ENCODE measurements at regions not wholly inside any gene's neighbourhood (a gene's known extent, or its start where the extent isn't known, plus 50 kb on each side); places are given as distances from the start of the nearest gene placed in this dataset.

- Histone ChIP-seq H3K79me2 (ENCODE audit: control insufficient read depth, insufficient read depth, low read length, poor library complexity) (peaks cover 2% of the 10 kb centered on the region), H3K4me3 (ENCODE audit: low read depth, low read length) (no peak overlapping the region), H3K36me3 (ENCODE audit: control insufficient read depth in 1 of 2, insufficient read depth in 2 of 2, low read length in 2 of 2) (no peaks in the 10 kb centered on the region), H3K18ac (ENCODE audit: low read length) (peak overlapping the region; percentile 36), H3K4me2 (ENCODE audit: low read length) (no peak overlapping the region), H2BK12ac (ENCODE audit: low read length) (peak overlapping the region; percentile 97), H4K12ac (ENCODE audit: low read depth, low read length) (peak overlapping the region; percentile 52), H3K27me3 (ENCODE audit: insufficient read depth, low read length) (no peaks in the 10 kb centered on the region), H2AK5ac (ENCODE audit: low read length) (peak overlapping the region; percentile 93), H3K4ac (ENCODE audit: low read depth, low read length) (peak overlapping the region; percentile 9), H2BK5ac (ENCODE audit: low read depth, low read length, poor library complexity) (peak overlapping the region; percentile 88), H3K27ac (ENCODE audit: low read depth, low read length) (peak overlapping the region; percentile 45), H3K9ac (ENCODE audit: low read length) (no peak overlapping the region), H2AFZ (ENCODE audit: insufficient read depth, low read length, poor library complexity) (no peak overlapping the region), H3K4me1 (ENCODE audit: control insufficient read depth in 1 of 2, insufficient read depth in 2 of 2, low read length in 2 of 2) (peaks cover 6 to 15% of the 10 kb centered on the region in 2 experiments), H3K23ac (ENCODE audit: low read length) (no peak overlapping the region), H4K8ac (ENCODE audit: low read depth, low read length) (peak overlapping the region; percentile 76), H4K91ac (ENCODE audit: low read depth, low read length) (peak overlapping the region; percentile 94), H3K14ac (ENCODE audit: low read length) (peak overlapping the region; percentile 36), H2BK120ac (ENCODE audit: insufficient read depth, low read length, poor library complexity) (peak overlapping the region; percentile 79), H3K79me1 (ENCODE audit: low read length) (peaks cover 45% of the 10 kb centered on the region), H3K9me3 (ENCODE audit: insufficient read depth, low read depth, low read length) (no peaks in the 10 kb centered on the region)
- no CpG with 5 or more reads among the region's 4 CpGs for WGBS (ENCODE audit: extremely low coverage, insufficient coverage, insufficient read length)
- no peak for DNase-seq
Observed at GRCh38 chr2:237258615-237259014, 155.3 kb downstream of the COL6A3 start.

DNA sequence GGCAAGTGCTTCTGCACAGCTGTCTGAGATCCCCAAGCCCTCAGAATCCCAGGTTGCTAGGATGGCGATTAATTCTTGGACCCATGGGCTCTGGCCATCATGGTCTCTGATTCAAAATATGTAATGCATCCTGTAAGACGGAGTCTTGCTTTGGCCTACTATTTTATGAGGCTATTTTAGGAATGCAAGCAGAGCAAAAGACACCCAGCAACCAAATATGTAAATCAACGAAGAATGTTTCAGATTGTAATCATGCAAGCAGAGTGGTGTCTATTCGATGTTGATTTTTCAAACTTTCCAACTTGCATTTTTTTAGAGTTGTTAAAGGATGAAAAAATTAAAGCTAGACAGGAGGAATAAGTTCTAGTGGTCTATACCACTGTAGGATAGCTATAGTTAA is 154.8 kb downstream of the COL6A3 start:
- peak overlapping the region; percentile 94 for H4K91ac ChIP-seq (ENCODE audit: low read depth, low read length)
- peak overlapping the region; percentile 76 for H4K8ac ChIP-seq (ENCODE audit: low read depth, low read length)
- peak overlapping the region; percentile 36 for H3K18ac ChIP-seq (ENCODE audit: low read length)
- no peak overlapping the region for H3K23ac ChIP-seq (ENCODE audit: low read length)
- no peak overlapping the region for H3K4me3 ChIP-seq (ENCODE audit: low read depth, low read length)
- H3K4ac ChIP-seq (ENCODE audit: low read depth, low read length) = peak overlapping the region; percentile 9
- H3K79me1 ChIP-seq (ENCODE audit: low read length) = peaks cover 40% of the 10 kb centered on the region
- no peak overlapping the region for H3K4me2 ChIP-seq (ENCODE audit: low read length)
- H2BK120ac ChIP-seq (ENCODE audit: insufficient read depth, low read length, poor library complexity) = peak overlapping the region; percentile 79
- peak overlapping the region; percentile 36 for H3K14ac ChIP-seq (ENCODE audit: low read length)
- H2BK5ac ChIP-seq (ENCODE audit: low read depth, low read length, poor library complexity) = peak overlapping the region; percentile 88
- peak overlapping the region; percentile 97 for H2BK12ac ChIP-seq (ENCODE audit: low read length)
- H3K4me1 ChIP-seq (ENCODE audit: control insufficient read depth in 1 of 2, insufficient read depth in 2 of 2, low read length in 2 of 2) = peaks cover 6 to 15% of the 10 kb centered on the region in 2 experiments
- WGBS (ENCODE audit: extremely low coverage, insufficient coverage, insufficient read length) = no CpG with 5 or more reads among the region's 4 CpGs
- no peak overlapping the region for H3K9ac ChIP-seq (ENCODE audit: low read length)
- H4K12ac ChIP-seq (ENCODE audit: low read depth, low read length) = peak overlapping the region; percentile 52
- peak; percentile 45 to 71 for DNase-seq
- H3K27me3 ChIP-seq (ENCODE audit: insufficient read depth, low read length) = no peaks in the 10 kb centered on the region
- no peak overlapping the region for H3K27ac ChIP-seq (ENCODE audit: low read depth, low read length)
- H3K9me3 ChIP-seq (ENCODE audit: insufficient read depth, low read depth, low read length) = no peaks in the 10 kb centered on the region
- H2AK5ac ChIP-seq (ENCODE audit: low read length) = peak overlapping the region; percentile 93
- H3K36me3 ChIP-seq (ENCODE audit: control insufficient read depth in 1 of 2, insufficient read depth in 2 of 2, low read length in 2 of 2) = no peaks in the 10 kb centered on the region
- no peak overlapping the region for H2AFZ ChIP-seq (ENCODE audit: insufficient read depth, low read length, poor library complexity)
- H3K79me2 ChIP-seq (ENCODE audit: control insufficient read depth, insufficient read depth, low read length, poor library complexity) = peaks cover 2% of the 10 kb centered on the region

- WGBS (ENCODE audit: extremely low coverage, insufficient coverage, insufficient read length) = no CpG with 5 or more reads among the region's 2 CpGs
- Histone ChIP-seq H3K79me2 (ENCODE audit: control insufficient read depth, insufficient read depth, low read length, poor library complexity) (peaks cover 2% of the 10 kb centered on the region), H3K9me3 (ENCODE audit: insufficient read depth, low read depth, low read length) (no peaks in the 10 kb centered on the region), H3K4me1 (ENCODE audit: control insufficient read depth in 1 of 2, insufficient read depth in 2 of 2, low read length in 2 of 2) (peaks cover 6 to 15% of the 10 kb centered on the region in 2 experiments), H3K23ac (ENCODE audit: low read length) (no peak overlapping the region), H2BK12ac (ENCODE audit: low read length) (peak overlapping the region; percentile 82), H3K14ac (ENCODE audit: low read length) (peak overlapping the region; percentile 57), H3K4me2 (ENCODE audit: low read length) (no peak overlapping the region), H2AFZ (ENCODE audit: insufficient read depth, low read length, poor library complexity) (no peak overlapping the region), H3K9ac (ENCODE audit: low read length) (no peak overlapping the region), H3K27ac (ENCODE audit: low read depth, low read length) (peak overlapping the region; percentile 37), H2BK120ac (ENCODE audit: insufficient read depth, low read length, poor library complexity) (peak overlapping the region; percentile 82), H3K18ac (ENCODE audit: low read length) (peak overlapping the region; percentile 8), H3K27me3 (ENCODE audit: insufficient read depth, low read length) (no peaks in the 10 kb centered on the region), H3K4ac (ENCODE audit: low read depth, low read length) (peak overlapping the region; percentile 22), H2AK5ac (ENCODE audit: low read length) (no peak overlapping the region), H4K91ac (ENCODE audit: low read depth, low read length) (peak overlapping the region; percentile 88), H3K79me1 (ENCODE audit: low read length) (peaks cover 44% of the 10 kb centered on the region), H3K4me3 (ENCODE audit: low read depth, low read length) (no peak overlapping the region), H3K36me3 (ENCODE audit: control insufficient read depth in 1 of 2, insufficient read depth in 2 of 2, low read length in 2 of 2) (no peaks in the 10 kb centered on the region), H2BK5ac (ENCODE audit: low read depth, low read length, poor library complexity) (peak overlapping the region; percentile 51), H4K12ac (ENCODE audit: low read depth, low read length) (no peak overlapping the region), H4K8ac (ENCODE audit: low read depth, low read length) (peak overlapping the region; percentile 30)
- peak in 1 of 2 donors; percentile 72 for DNase-seq
Observed at GRCh38 chr2:237260039-237260620, 153.8 kb downstream of the COL6A3 start.

GRCh38 chr2:237260686-237261085 is 153.3 kb downstream of the COL6A3 start:
- Histone ChIP-seq H3K79me1 (ENCODE audit: low read length) (peaks cover 42% of the 10 kb centered on the region), H4K8ac (ENCODE audit: low read depth, low read length) (peak overlapping the region; percentile 30), H3K9me3 (ENCODE audit: insufficient read depth, low read depth, low read length) (no peaks in the 10 kb centered on the region), H3K4me1 (ENCODE audit: control insufficient read depth in 1 of 2, insufficient read depth in 2 of 2, low read length in 2 of 2) (peaks cover 6 to 14% of the 10 kb centered on the region in 2 experiments), H2BK12ac (ENCODE audit: low read length) (peak overlapping the region; percentile 82), H2AK5ac (ENCODE audit: low read length) (peak overlapping the region; percentile 10), H2BK5ac (ENCODE audit: low read depth, low read length, poor library complexity) (peak overlapping the region; percentile 51), H4K12ac (ENCODE audit: low read depth, low read length) (no peak overlapping the region), H3K14ac (ENCODE audit: low read length) (peak overlapping the region; percentile 57), H3K79me2 (ENCODE audit: control insufficient read depth, insufficient read depth, low read length, poor library complexity) (peaks cover 2% of the 10 kb centered on the region), H2BK120ac (ENCODE audit: insufficient read depth, low read length, poor library complexity) (peak overlapping the region; percentile 82), H4K91ac (ENCODE audit: low read depth, low read length) (peak overlapping the region; percentile 88), H3K36me3 (ENCODE audit: control insufficient read depth in 1 of 2, insufficient read depth in 2 of 2, low read length in 2 of 2) (no peaks in the 10 kb centered on the region), H3K9ac (ENCODE audit: low read length) (no peak overlapping the region), H2AFZ (ENCODE audit: insufficient read depth, low read length, poor library complexity) (no peak overlapping the region), H3K4ac (ENCODE audit: low read depth, low read length) (peak overlapping the region; percentile 22), H3K4me3 (ENCODE audit: low read depth, low read length) (no peak overlapping the region), H3K18ac (ENCODE audit: low read length) (peak overlapping the region; percentile 8), H3K27ac (ENCODE audit: low read depth, low read length) (peak overlapping the region; percentile 37), H3K4me2 (ENCODE audit: low read length) (no peak overlapping the region), H3K23ac (ENCODE audit: low read length) (no peak overlapping the region), H3K27me3 (ENCODE audit: insufficient read depth, low read length) (no peaks in the 10 kb centered on the region)
- no CpG with 5 or more reads among the region's 4 CpGs for WGBS (ENCODE audit: extremely low coverage, insufficient coverage, insufficient read length)
- DNase-seq = no peak
